Suppressor macrophage treated with lipopolysaccharide for 4 hours (primary cell): ENCODE measurements at regions not wholly inside any gene's neighbourhood (a gene's known extent, or its start where the extent isn't known, plus 50 kb on each side); places are given as distances from the start of the nearest gene placed in this dataset.

ENCODE experiments used
- DNase-seq: peaks from one replicate; pipeline ENCODE4 v3.0.0-alpha.2; 2020

- no peak for DNase-seq
Observed at GRCh38 chr10:9188022-9188810, 1133.7 kb downstream of the GATA3 start.

GRCh38 chr10:9189448-9189847 is 1135.0 kb downstream of the GATA3 start:
- no peak for DNase-seq

GRCh38 chr10:9193120-9193519 is 1138.6 kb downstream of the GATA3 start:
- DNase-seq = no peak

- no peak for DNase-seq
Observed at GRCh38 chr10:9195385-9195784, 1140.9 kb downstream of the GATA3 start.

- DNase-seq = no peak
Observed at GRCh38 chr10:9198611-9199010, 1144.1 kb downstream of the GATA3 start.

- no peak for DNase-seq
Observed at GRCh38 chr10:9205558-9205957, 1151.1 kb downstream of the GATA3 start.

GRCh38 chr10:9209105-9209798 is 1154.8 kb downstream of the GATA3 start:
- peak; percentile 62 for DNase-seq

GRCh38 chr10:9211228-9211627 is 1156.7 kb downstream of the GATA3 start:
- no peak for DNase-seq

- no peak for DNase-seq
Observed at GRCh38 chr10:9214618-9215017, 1160.1 kb downstream of the GATA3 start.

- no peak for DNase-seq
Observed at GRCh38 chr10:9215121-9215520, 1160.6 kb downstream of the GATA3 start.

GRCh38 chr10:9219860-9220259 is 1165.4 kb downstream of the GATA3 start:
- no peak for DNase-seq

- no peak for DNase-seq
Observed at GRCh38 chr10:9222917-9223316, 1168.4 kb downstream of the GATA3 start.

- DNase-seq = no peak
Observed at GRCh38 chr10:9227679-9228365, 1173.3 kb downstream of the GATA3 start.

- DNase-seq = no peak
Observed at GRCh38 chr10:9228771-9229170, 1174.3 kb downstream of the GATA3 start.

- no peak for DNase-seq
Observed at GRCh38 chr10:9229702-9230244, 1175.3 kb downstream of the GATA3 start.

- no peak for DNase-seq
Observed at GRCh38 chr10:9230625-9231024, 1176.1 kb downstream of the GATA3 start.

- DNase-seq = no peak
Observed at GRCh38 chr10:9234191-9234590, 1179.7 kb downstream of the GATA3 start.

GRCh38 chr10:9238041-9238440 is 1183.6 kb downstream of the GATA3 start:
- no peak for DNase-seq

GRCh38 chr10:9239298-9239697 is 1184.8 kb downstream of the GATA3 start:
- DNase-seq = no peak

GRCh38 chr10:9243941-9244411 is 1189.5 kb downstream of the GATA3 start:
- DNase-seq = no peak

- DNase-seq = no peak
Observed at GRCh38 chr10:9244864-9245263, 1190.4 kb downstream of the GATA3 start.

- no peak for DNase-seq
Observed at GRCh38 chr10:9253121-9253520, 1198.6 kb downstream of the GATA3 start.

- DNase-seq = no peak
Observed at GRCh38 chr10:9254353-9254752, 1199.9 kb downstream of the GATA3 start.
